Keratinocyte (primary cell): ENCODE measurements at regions not wholly inside any gene's neighbourhood (a gene's known extent, or its start where the extent isn't known, plus 50 kb on each side); places are given as distances from the start of the nearest gene placed in this dataset.

Source experiments
- EZH2 ChIP-seq: IDR thresholded peaks from one replicate; pipeline ENCODE4 v1.6.1; 2012; ENCODE audit warnings: inconsistent platforms, mild to moderate bottlenecking, low read length, moderate library complexity
- TF ChIP-seq, protein P1 (sequence below), 3 experiments: IDR thresholded peaks in 1 of 3; conservative IDR thresholded peaks in 1 of 3; optimal IDR thresholded peaks in 1 of 3; 2 replicates in 2 of 3; 3 replicates in 1 of 3; pipeline versions ENCODE3 to v1.5.1; 2011; ENCODE audit warnings: low read length in 3 of 3, mild to moderate bottlenecking in 3 of 3, moderate library complexity in 2 of 3, control low read depth in 1 of 3, inconsistent platforms in 1 of 3; ENCODE audit not compliant: insufficient read depth in 2 of 3; ENCODE audit errors: extremely low read depth in 1 of 3

DNA sequence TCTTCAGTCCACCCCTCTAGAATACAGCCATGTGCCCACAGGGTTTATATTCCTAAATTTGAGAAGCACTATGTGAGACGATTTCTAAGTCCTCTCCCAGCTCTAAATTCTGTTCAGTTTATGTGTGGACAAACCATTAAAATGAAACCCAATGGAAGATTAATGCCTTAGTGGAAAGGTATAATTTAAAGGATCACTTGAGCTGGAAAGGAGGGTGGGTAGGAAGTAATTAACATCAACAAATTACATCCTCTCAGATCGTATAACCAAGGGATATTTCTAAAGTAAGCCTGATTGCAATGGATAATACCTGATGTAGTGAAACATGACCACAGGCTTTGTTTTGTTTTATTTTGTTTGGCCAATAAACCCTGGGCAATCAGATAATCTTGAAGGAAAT lies 511.0 kb upstream of the COBL start:
- TF ChIP-seq, protein P1, sequence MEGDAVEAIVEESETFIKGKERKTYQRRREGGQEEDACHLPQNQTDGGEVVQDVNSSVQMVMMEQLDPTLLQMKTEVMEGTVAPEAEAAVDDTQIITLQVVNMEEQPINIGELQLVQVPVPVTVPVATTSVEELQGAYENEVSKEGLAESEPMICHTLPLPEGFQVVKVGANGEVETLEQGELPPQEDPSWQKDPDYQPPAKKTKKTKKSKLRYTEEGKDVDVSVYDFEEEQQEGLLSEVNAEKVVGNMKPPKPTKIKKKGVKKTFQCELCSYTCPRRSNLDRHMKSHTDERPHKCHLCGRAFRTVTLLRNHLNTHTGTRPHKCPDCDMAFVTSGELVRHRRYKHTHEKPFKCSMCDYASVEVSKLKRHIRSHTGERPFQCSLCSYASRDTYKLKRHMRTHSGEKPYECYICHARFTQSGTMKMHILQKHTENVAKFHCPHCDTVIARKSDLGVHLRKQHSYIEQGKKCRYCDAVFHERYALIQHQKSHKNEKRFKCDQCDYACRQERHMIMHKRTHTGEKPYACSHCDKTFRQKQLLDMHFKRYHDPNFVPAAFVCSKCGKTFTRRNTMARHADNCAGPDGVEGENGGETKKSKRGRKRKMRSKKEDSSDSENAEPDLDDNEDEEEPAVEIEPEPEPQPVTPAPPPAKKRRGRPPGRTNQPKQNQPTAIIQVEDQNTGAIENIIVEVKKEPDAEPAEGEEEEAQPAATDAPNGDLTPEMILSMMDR (optimal IDR thresholded peaks at IDR 0.05 in 1 of 3, IDR thresholded peaks at IDR 0.05 in 1 of 3, conservative IDR thresholded peaks at IDR 0.05 in 1 of 3; ENCODE audit: extremely low read depth in 1 of 3, insufficient read depth in 2 of 3, low read length in 3 of 3), result no peak
- TF ChIP-seq EZH2, result no peak
